DOHH2 (cell line): ENCODE measurements at regions not wholly inside any gene's neighbourhood (a gene's known extent, or its start where the extent isn't known, plus 50 kb on each side); places are given as distances from the start of the nearest gene placed in this dataset.

Experiments
- H3F3A ChIP-seq: fragments of 200-600 bp; sonication (generic), shearing (Covaris generic); 2 replicates; pipeline ENCODE4 v1.6.0; 2016; ENCODE audit warnings: antibody characterized with exemption, mild to moderate bottlenecking; ENCODE audit not compliant: control insufficient read depth, insufficient read depth
- H3K27ac ChIP-seq: fragments of 200-600 bp; sonication (generic); 2 replicates; pipeline ENCODE4 v1.5.1; 2014; ENCODE audit warnings: low read depth, mild to moderate bottlenecking, low read length, moderate library complexity
- H3K27me3 ChIP-seq: fragments of 200-600 bp; sonication (generic); 2 replicates; pipeline ENCODE4 v1.6.1; 2014; ENCODE audit warnings: mild to moderate bottlenecking, low read length, mixed read lengths; ENCODE audit not compliant: control insufficient read depth
- H3K36me3 ChIP-seq: fragments of 200-600 bp; sonication (generic); 2 replicates; pipeline ENCODE4 v1.6.1; 2014; ENCODE audit warnings: mild to moderate bottlenecking, low read length, moderate library complexity, mixed read lengths; ENCODE audit not compliant: control insufficient read depth
- H3K4me1 ChIP-seq: fragments of 200-600 bp; sonication (generic); 2 replicates; pipeline ENCODE4 v1.6.1; 2014; ENCODE audit warnings: mild to moderate bottlenecking, low read length, mixed read lengths; ENCODE audit not compliant: control insufficient read depth
- H3K4me2 ChIP-seq: fragments of 200-600 bp; sonication (generic); 2 replicates; pipeline ENCODE4 v1.6.0; 2014; ENCODE audit warnings: mild to moderate bottlenecking, low read length, moderate library complexity
- H3K4me3 ChIP-seq: fragments of 200-600 bp; sonication (generic); 2 replicates; pipeline ENCODE4 v1.5.1; 2014; ENCODE audit warnings: mild to moderate bottlenecking, low read length, mixed read lengths
- H3K79me2 ChIP-seq: fragments of 200-600 bp; sonication (generic); 2 replicates; pipeline ENCODE4 v1.6.1; 2014; ENCODE audit warnings: mild to moderate bottlenecking, low read length, mixed read lengths; ENCODE audit not compliant: control insufficient read depth
- H3K9me2 ChIP-seq: fragments of 200-600 bp; sonication (generic); replicated peaks from 2 replicates; pipeline ENCODE4 v1.6.1; 2014; ENCODE audit warnings: mild to moderate bottlenecking, low read length, mixed read lengths; ENCODE audit not compliant: control insufficient read depth
- H3K9me3 ChIP-seq: fragments of 200-600 bp; sonication (generic); 2 replicates; pipeline ENCODE4 v1.6.1; 2014; ENCODE audit warnings: antibody characterized with exemption, low read length, mixed read lengths; ENCODE audit not compliant: control insufficient read depth, insufficient read depth
- H4K20me1 ChIP-seq: fragments of 200-600 bp; sonication (generic); 2 replicates; pipeline ENCODE4 v1.6.0; 2014; ENCODE audit warnings: low read depth, mild to moderate bottlenecking, antibody characterized with exemption, low read length, moderate library complexity; ENCODE audit not compliant: control insufficient read depth, insufficient read depth
- CTCF ChIP-seq: fragments of 200-600 bp; sonication (generic); IDR thresholded peaks from one replicate; pipeline ENCODE4 v1.5.1; 2014; ENCODE audit warnings: antibody characterized with exemption, mild to moderate bottlenecking, low read depth, low read length; ENCODE audit not compliant: poor library complexity, severe bottlenecking
- EZH2phosphoT487 ChIP-seq: fragments of 200-600 bp; sonication (generic); IDR thresholded peaks from 2 replicates; pipeline ENCODE4 v1.6.1; 2017; ENCODE audit warnings: borderline replicate concordance, mild to moderate bottlenecking, antibody characterized with exemption, low read length, moderate library complexity, mixed read lengths

GRCh38 chr16:76862901-76863300 lies 328.1 kb upstream of the MON1B start:
- no peaks in the 10 kb centered on the region for H3K9me2 ChIP-seq
- H3K79me2 ChIP-seq = no peaks in the 10 kb centered on the region
- TF ChIP-seq CTCF (no peak), EZH2phosphoT487 (no peak)
- H3K4me2 ChIP-seq = no peak overlapping the region
- peaks cover 8% of the 10 kb centered on the region for H3K4me1 ChIP-seq
- H3K27ac ChIP-seq = no peak overlapping the region
- H3K4me3 ChIP-seq = no peak overlapping the region
- H3K27me3 ChIP-seq = no peaks in the 10 kb centered on the region
- H3K36me3 ChIP-seq = no peaks in the 10 kb centered on the region
- H4K20me1 ChIP-seq = no peaks in the 10 kb centered on the region
- no peaks in the 10 kb centered on the region for H3F3A ChIP-seq
- H3K9me3 ChIP-seq = 0 out of 2 replicates have a peak, but pooled peaks cover 8% of the 10 kb centered on the region

- Histone ChIP-seq H3K9me3 (no peaks in the 10 kb centered on the region), H3K4me2 (no peak overlapping the region), H3K4me3 (no peak overlapping the region), H3K9me2 (no peaks in the 10 kb centered on the region), H3K4me1 (no peaks in the 10 kb centered on the region), H3K27ac (no peak overlapping the region), H3K27me3 (no peaks in the 10 kb centered on the region), H3F3A (no peaks in the 10 kb centered on the region), H3K79me2 (no peaks in the 10 kb centered on the region), H3K36me3 (no peaks in the 10 kb centered on the region), H4K20me1 (no peaks in the 10 kb centered on the region)
- TF ChIP-seq EZH2phosphoT487 (no peak), CTCF (no peak)
Observed at GRCh38 chr16:76866994-76867393, 324.0 kb upstream of the MON1B start.

GRCh38 chr16:76875898-76876297 lies 315.1 kb upstream of the MON1B start:
- Histone ChIP-seq H3F3A (no peaks in the 10 kb centered on the region), H3K4me2 (peak overlapping the region; percentile 14; the same call in 1 of the 2 replicates), H3K4me1 (peaks cover 10% of the 10 kb centered on the region), H3K27me3 (no peaks in the 10 kb centered on the region), H3K36me3 (no peaks in the 10 kb centered on the region), H3K79me2 (no peaks in the 10 kb centered on the region), H3K9me2 (no peaks in the 10 kb centered on the region), H4K20me1 (no peaks in the 10 kb centered on the region), H3K27ac (no peak overlapping the region), H3K9me3 (peaks cover 7% of the 10 kb centered on the region; the same call in 1 of the 2 replicates), H3K4me3 (no peak overlapping the region)
- TF ChIP-seq CTCF = no peak
- no peak for TF ChIP-seq EZH2phosphoT487
